HG03039 (cell line): ENCODE measurements at regions not wholly inside any gene's neighbourhood (a gene's known extent, or its start where the extent isn't known, plus 50 kb on each side); places are given as distances from the start of the nearest gene placed in this dataset.

Experiments
- ATAC-seq: cut with Tn5 transposase; IDR thresholded peaks from one replicate; pipeline ENCODE4 v1.9.1; 2021; ENCODE audit warnings: mild to moderate bottlenecking, moderate library complexity; ENCODE audit not compliant: unreplicated experiment

DNA sequence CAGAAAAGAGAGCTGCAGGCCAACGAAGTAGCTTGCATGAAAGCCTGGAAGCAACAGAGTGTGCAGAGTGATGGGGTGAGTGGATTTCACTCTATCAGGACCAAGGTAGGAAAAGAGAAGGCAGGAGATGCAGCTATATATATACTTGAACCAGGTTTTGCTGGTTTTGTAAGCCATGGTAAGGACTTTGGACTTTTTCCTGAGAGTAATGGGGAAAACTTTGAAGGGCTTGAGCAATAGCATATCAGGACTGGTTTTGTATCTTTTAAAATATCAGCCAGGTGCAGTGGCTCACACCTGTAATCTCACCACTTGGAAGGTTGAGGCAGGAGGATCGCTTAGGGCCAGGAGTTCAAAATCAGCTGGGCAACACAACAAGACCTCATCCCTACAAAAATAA is 120.6 kb upstream of the NRP1 start:
- no peak for ATAC-seq

DNA sequence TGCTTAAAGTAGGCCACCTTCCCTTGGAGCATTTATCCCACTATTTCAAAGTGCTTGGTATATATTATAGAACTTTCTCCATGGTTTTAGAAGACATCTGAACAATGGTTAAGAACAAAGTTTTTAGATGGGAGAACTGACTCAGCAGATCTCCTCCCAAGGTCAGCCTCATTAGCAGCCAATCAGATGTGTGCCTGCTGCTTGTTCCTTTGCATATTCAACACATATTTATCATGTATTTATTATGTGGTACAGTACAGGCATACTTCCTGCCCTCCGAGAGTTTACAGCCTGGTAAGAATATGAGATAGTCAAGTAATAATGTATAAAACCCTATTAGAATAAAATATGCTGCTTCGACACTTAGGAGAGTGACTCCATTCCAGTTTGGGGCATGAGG is 120.1 kb upstream of the NRP1 start:
- ATAC-seq = no peak

DNA sequence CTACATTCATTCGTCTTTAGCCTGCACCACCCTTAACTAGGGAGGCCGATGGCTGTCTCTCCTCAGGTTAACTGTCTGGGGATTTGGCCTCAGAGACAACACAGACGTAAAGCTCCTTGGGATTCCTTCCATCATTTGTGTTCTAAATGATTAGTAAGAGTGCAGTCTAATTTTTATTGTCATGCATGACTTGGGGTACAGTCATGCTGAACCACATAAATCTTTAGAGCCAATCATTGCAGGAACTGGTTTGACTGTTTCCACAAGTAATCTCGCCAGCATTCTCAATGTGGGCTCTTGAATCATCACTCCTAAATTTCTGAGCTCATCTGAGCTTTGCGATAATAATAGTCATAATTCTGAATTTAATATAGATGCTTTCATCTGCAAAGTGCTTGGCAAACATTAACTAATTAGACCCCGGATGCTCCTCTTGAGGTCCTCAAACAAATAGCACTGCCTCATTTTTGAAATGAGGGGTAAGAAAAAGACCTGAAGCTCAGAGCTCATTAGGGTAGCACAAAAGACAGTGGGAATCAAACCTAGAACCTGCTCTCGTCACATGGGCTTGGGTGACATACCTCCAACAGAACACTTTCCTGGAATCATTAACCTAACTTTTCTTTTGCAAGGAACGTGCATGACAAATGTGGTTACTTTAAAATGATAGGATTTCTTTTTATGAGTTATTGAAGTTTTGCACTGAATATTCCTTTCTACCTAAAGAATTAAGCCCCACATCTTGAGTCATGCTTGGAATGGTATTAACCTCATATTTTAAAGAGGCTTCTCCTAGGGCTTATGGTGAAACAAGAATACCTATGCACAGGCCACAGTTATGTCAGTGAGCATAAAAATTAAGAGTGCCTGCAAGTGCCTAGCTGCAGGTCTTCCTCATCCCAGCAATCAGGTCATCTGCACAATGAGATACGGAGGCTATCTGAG is 118.9 kb upstream of the NRP1 start:
- ATAC-seq = no peak

DNA sequence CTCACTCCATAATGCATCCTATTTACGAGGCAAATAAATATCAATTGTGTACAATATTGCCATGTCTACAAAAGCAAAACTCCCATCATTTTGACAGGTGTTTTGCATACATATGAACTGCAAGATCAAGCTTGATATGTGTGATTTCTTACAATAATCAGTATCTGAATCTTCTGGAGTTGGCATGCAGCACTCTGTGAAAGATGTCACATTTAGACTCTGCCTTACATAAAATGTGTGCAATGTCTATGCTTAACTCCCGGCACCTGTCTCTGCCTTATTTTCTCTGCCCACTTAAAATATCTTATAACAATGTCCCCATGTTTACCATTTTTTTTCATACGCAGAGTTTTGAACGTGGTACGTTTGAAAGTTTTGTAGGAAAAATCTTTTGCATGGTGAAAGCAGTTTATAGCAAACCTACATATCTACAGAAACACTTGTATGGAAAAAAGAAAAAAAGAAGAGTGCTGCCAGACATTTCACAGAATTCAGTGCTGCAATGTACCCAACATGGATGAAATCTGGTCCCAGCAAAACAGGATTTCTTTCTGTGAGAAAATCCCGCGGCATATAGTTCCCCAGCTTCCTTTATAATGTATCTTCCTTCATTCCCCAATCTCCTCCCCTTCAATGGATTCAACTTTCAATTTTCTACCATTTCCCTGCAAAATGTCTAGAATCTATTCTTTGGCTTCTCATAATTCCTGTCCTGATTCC is 114.1 kb upstream of the NRP1 start:
- no peak for ATAC-seq

DNA sequence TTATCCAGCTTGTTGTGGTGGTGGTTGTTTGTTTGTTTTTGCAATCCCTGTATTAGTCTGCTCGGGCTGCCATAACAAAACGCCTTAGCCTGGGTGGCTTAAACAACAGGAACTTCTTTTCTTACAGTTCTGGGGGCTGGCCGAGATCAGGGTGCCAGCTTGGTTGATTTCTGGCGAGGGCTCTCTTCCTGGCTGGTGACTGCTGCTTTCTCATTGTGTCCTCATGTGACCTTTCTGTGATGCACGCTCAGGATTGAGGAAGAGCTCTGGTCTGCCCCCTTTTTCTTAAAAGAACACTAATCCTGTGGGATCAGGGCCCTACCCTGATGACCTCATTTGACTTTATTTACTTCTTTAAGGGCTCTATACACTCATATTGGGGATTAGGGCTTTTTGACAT is 107.1 kb upstream of the NRP1 start:
- no peak for ATAC-seq

DNA sequence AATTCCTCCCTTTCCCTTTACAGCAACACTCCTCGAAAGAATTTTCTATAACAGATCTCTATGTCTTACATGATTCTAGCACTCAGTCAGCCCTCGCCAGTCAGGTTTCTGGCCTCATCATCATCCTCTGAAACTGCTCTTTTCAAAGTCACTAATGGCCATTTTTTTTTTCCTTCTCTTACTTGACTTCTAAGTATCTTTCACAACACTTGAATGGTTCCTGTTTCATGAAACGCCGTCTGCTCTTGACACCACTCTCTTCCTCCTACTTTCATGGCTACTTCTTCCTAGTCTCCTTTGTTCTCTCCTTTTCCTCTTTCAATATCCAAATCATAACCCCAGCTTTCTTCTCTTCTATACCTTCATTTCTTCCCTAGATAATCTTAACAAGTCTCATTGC is 100.5 kb upstream of the NRP1 start:
- ATAC-seq = no peak

DNA sequence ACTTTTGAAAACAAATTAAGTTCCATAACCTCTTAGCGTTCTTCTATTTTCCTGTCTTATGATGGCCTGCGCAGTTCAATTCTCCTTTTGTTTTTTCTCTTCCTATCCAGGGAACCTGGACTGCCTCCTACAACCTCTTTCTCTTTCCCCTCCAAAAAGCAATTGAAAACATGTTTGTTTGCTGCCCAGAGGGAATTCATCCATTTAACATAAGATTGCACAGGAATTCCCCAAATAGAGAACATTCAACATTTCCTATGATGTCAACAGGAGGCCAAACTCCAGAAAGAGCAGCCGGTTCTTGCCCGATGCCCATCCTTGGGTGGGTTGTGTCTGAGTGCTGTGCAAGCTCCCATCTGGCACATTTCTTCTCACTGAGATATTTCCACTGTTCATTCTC is 94.2 kb upstream of the NRP1 start:
- ATAC-seq = no peak

DNA sequence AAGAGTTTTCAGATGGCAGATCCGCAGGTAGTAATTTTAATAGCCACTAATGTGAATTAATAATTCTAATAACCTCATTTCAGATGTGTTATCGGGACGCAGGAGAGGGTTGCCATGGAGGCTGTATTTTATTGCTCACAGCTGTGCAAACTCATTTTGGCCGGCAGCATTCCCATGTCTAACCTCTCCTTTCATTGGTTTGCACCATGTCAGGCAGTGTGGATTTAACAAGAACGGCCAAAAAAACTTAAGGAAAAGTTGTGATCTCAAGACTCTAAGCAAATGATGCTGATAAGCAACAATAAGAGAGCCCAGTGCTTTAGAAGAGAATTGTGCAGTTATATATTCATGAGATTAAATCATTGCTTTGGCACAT is 88.7 kb upstream of the NRP1 start:
- no peak for ATAC-seq

DNA sequence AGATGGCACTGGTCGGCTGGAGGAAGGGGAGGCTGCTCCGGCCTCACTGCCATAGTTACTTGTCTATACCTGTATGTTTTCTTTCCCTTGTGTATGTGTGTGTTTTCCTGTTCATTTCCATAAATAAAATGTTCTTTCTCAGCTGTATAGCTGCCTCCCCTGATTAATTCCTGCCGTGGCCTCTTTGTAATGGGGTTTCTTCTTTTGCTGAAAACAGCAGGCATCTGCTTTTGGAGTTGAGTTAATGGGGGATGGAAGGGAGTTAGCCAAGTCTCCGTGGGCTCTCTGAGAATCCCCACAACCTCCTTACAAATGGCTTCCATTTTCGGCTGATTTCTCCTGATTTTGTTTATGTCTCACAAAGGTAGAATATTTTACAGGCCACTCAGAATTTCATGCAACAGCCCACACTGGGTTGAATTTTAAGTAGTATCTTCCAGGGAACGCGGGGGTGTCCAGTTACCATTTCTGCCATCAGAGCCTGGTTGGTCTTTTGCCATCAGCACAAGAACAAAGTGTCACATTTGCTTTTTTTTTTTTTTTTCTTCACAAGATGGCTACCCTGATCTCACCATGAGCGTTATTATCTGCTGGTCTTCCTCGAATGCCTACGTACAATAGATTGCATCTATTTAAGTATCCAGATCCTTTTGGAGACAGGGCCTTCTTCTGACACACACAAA is 88.1 kb upstream of the NRP1 start:
- ATAC-seq = no peak

DNA sequence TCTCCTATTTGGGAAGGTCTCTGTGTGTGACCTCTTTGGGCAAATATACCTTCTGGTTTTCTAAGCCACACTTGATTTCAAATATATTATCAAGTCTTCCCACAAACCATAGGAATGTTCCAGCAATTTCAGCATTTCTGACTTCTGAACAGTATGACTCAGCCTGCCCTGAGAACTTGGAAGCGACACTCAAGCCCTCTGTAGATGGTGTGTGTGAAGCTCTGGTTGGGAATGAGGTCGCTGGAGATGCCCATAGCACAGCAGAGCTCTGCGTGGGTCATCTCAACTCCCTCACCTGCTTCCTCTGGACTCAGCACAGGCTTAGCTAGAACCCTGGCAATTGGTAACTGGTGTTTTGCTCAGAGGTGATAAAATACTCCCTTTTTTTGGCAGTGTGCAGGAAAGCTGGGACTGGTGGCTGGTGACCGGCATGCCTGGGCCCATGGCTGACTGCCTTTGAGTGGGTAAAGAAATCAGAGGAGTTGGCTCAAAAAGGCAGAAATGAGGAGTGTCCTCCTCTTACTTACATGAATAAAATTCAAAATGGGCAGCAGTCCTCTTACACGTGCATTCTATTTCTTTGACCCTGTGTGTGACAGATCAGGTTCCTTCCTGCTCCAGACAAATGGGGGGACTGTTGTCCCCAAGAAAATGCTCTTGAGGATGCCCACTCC is 87.5 kb upstream of the NRP1 start:
- ATAC-seq = no peak

DNA sequence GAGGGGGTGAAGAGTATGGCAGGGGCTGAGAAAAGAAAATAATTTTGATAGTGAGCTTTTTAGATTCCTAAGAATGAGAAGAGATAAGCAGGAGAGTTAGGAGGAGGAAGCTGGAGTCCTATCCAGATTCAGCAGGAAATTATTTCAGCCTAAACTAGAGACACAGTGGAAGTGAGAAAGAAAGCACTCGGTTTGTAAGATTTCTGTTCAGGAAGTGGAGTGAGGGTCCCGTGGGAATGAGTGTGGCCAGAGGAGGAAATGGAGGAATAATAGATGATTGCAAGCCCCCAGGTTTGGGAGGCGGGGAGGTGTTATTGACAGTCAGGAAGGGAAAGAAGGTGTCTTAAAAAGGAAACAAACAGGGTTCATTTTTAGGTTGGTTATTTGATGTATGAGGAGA is 84.8 kb upstream of the NRP1 start:
- ATAC-seq = no peak

DNA sequence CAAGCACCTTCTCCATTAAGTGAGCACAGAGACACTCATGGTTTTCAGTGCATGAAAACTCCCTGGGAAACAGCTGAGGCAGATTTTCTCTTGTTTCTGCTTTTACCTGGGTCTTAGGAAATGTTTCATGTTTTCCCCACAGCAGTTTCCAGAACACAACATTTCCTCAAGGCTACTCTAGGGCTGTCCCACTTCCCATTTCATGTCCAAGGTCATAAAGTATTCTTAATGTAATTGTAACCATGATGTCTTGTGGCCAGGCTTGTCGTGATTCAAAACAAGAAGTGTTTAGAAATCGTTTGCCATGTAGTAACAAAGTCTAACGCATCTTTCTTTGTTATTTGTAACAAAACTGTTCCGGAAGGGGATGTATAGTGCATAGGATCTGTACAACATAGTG is 83.8 kb upstream of the NRP1 start:
- ATAC-seq = no peak

DNA sequence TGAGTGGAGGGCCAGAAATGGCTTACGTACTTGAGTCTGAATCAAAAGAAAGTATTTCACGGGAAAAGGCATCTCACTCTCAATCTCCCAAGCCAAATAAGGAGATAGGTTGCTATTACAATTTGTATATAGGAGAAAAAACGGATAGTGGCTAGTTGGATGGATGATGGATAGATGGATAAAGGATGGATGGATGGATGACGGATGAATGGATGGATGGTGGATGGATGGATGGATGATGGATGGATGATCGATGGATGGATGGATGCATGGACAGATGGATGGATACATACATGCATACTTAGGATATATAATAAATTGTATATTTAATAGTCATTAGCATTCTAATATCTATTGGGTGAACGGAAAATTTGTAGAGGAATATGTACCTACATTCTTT is 82.2 kb upstream of the NRP1 start:
- no peak for ATAC-seq

DNA sequence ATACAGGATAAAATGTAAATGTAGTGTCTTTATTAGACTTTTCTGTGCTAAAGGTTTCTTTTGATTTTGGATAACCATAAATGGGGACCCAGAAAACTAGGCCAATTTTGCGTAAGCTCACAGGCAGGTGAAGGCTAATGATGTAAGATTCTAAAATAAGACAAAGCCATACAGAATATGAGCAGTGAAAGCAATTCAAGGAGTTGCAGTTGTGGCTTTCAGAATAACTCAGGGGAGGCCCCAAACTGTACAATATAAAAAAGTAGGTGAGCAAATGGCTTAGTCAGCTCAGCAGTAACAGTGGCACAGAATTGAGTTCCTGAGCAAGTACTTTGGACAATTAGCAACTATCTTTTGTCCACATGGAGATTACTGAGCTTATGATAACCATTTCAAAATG is 81.7 kb upstream of the NRP1 start:
- no peak for ATAC-seq

DNA sequence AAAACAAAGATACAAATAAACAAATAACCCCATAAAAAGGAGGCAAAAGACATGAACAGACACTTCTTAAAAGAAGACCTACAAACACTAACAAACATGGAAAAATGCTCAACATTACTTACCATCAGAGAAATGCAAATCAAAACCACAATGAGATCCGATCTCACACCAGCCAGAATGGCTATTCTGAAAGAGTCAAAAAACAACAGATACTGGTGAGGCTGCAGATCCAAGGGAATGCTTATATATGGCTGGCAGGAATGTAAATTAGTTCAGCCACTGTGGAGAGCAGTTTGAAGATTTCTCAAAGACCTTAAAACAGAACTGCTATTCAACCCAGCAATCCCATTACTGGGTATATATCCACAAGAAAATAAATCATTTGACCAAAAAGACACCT is 80.4 kb upstream of the NRP1 start:
- no peak for ATAC-seq

DNA sequence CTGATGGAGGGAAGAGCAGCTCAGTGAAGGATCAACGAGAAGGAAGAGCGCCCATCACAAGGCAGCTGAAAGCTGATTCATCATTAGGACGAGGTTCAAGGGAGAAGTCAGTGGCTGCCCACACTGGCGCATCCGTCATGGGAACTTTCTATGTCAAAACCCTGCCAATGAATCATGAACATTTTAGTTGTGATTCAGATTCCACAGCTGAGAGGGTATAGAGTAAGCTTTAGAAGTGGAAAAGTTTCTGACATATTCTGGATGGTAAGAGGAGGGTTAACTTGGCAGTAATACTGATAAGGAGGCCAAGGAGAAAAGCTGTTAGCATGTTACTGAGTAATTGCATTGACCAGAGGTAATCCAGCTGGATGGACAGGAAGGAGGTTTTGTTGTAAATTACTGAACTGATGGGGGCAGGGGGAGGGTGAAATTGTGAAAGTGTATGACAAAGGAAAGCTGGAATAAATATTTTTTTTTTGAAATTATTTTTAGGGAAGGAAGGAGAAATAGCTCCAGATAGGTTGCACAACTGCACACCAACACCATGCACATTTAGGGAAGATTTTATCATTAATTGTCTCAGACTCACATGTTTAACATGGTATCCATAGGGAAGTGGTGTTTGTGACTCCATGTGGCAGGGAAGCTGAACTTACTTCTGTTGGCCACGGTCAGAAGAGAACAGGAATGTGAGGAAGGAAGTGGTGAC is 78.3 kb upstream of the NRP1 start:
- ATAC-seq = no peak

DNA sequence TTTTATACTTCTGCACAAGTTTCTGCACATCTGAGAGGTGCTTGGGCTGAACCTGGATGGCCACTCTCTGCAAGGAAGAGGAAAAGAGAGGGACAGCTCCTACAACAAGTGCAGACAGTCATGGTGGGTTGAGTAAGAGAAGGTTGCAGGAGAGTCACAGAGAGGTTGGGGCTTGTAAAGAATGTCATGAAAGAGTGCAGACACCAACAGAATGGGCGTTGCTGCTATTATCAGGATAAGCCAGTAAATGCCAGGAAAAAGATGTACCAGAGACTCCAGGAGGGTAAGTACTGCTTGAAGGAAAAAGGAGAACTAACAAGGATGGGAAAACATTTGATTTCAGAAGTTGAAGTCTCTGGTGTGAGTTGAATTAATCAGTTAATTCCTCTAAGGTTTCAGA is 77.8 kb upstream of the NRP1 start:
- no peak for ATAC-seq

DNA sequence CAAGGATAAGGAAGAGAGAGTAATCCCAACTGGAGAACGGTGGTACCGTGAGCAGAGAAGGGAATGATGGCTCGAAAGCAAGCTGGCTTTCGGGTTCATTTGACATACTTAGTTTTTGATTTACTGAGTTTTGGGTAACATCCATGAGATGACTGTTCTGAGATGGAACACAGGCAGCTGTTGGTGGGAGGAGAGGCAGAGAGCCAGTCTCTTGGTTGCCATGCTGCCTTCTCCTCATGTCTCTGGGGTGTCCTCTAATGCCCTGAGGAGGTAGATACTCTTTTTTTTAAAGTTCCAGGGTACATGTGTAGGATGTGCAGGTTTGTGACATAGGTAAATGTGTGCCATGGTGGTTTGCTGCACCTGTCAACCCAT is 76.4 kb upstream of the NRP1 start:
- ATAC-seq = no peak

DNA sequence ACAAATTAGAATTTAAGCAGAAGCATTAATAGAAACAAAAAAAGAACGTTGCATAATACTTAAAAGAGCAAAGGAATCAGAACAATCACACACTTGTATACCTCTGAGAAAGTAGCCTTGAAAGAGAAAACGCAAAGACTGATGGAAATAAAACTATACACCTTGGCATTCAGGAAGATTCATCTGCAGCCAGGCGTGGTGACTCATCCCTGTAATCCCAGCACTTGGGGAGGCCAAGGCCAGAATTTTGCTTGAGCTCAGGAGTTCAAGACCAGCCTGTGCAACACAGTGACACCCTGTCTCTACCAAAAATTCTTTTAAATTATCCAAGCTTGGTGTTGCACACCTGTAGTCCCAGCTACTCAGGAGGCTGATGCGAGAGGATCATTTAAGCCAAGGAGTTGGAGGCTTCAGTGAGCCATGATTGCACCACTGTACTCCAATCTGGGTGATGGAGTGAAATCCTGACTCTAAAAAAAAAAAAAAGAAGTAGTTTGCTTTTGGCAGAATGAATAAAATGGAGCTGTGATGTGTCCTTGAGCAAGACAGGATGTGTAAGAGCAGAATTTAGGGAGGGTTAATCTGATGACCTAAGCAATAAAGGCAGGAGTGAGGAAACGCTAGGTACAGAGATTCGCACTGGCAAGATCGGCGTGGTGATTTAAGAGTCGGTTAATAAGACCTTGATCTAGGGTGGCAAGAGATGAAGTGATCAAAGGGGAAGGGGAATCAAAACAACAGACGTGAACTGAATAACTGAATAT is 75.8 kb upstream of the NRP1 start:
- ATAC-seq = no peak

DNA sequence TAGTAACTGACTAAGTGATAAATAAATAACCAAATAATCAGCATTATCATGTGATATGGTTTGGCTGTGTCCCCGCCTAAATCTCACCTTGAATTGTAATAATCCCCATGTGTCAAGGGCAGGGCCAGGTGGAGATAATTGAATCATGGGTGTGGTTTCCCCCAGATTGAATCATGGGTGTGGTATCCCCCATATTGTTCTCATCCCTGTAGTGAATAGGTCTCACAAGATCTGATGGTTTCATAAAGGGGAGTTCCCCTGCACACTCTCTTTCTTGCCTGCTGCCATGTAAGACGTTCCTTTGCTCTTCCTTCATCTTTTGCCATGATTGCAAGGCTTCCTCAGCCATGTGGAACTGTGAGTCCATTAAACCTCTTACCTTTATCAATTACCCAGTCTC is 72.1 kb upstream of the NRP1 start:
- ATAC-seq = no peak
